Fibroblast of lung (primary cell): ENCODE measurements at regions not wholly inside any gene's neighbourhood (a gene's known extent, or its start where the extent isn't known, plus 50 kb on each side); places are given as distances from the start of the nearest gene placed in this dataset.

Source experiments
- EZH2 ChIP-seq: IDR thresholded peaks from 2 replicates; pipeline ENCODE4 v1.5.1; 2012; ENCODE audit warnings: low read length, control low read depth, mild to moderate bottlenecking; ENCODE audit errors: missing control alignments
- TF ChIP-seq, protein P1 (sequence below), 2 donors: IDR thresholded peaks in 1 of 2; conservative IDR thresholded peaks in 1 of 2; 1 replicate in 1 of 2; 2 replicates in 1 of 2; pipeline ENCODE4 v1.5.1; 2011 to 2012; ENCODE audit warnings: low read length in 2 of 2, control low read depth in 1 of 2, inconsistent platforms in 1 of 2, low read depth in 1 of 2, mild to moderate bottlenecking in 1 of 2

DNA sequence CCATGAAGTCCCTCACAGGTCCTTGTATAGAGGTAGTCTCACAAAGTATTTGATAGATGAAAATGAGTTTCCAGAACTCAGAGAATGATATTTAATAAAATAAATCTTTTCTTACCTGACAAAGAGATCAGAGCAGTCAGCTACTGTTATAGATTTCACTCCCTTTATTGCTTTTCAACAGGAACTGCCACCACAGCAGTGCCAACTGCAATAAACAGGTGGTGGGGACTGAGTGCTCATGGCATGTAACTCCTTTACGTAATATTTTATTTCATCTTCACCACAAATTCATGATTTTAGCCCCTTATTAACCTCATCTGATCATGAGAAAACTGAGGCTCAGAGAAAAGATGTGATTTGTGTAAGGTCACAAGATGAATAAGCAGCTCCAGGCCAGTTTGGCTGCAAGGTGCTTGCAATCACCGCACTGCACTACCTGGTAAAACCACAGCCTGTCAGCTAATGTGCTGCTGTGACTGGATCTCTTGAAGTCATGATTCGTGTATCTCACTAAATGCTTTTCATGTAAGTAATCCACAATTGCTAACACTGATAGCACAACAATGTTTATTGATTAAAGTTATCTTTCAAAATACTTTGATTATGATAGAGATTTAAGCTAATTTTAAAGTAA, 78.8 kb downstream of the WNT5A start:
- no peak for TF ChIP-seq EZH2
- TF ChIP-seq, protein P1, sequence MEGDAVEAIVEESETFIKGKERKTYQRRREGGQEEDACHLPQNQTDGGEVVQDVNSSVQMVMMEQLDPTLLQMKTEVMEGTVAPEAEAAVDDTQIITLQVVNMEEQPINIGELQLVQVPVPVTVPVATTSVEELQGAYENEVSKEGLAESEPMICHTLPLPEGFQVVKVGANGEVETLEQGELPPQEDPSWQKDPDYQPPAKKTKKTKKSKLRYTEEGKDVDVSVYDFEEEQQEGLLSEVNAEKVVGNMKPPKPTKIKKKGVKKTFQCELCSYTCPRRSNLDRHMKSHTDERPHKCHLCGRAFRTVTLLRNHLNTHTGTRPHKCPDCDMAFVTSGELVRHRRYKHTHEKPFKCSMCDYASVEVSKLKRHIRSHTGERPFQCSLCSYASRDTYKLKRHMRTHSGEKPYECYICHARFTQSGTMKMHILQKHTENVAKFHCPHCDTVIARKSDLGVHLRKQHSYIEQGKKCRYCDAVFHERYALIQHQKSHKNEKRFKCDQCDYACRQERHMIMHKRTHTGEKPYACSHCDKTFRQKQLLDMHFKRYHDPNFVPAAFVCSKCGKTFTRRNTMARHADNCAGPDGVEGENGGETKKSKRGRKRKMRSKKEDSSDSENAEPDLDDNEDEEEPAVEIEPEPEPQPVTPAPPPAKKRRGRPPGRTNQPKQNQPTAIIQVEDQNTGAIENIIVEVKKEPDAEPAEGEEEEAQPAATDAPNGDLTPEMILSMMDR (conservative IDR thresholded peaks at IDR 0.05 in 1 of 2, IDR thresholded peaks at IDR 0.05 in 1 of 2; ENCODE audit: low read depth in 1 of 2, low read length in 2 of 2): no peak
